ENCODE measurements at regions not wholly inside any gene's neighbourhood (a gene's known extent, or its start where the extent isn't known, plus 50 kb on each side); places are given as distances from the start of the nearest gene placed in this dataset.

- peak in 1 of 4 donors; percentile 15 for DNase-seq
- no peaks in the 10 kb centered on the region for H3K9me3 ChIP-seq
- H3K4me3 ChIP-seq, result no peak overlapping the region
- no peaks in the 10 kb centered on the region for H3K27me3 ChIP-seq
- H3K4me1 ChIP-seq, result no peaks in the 10 kb centered on the region
- ATAC-seq, result peak; percentile 79
- intact Hi-C loops (cut with DNase I), result no loop called here
- no peak overlapping the region for H3K27ac ChIP-seq
- no peak for TF ChIP-seq CTCF (IDR thresholded peaks at IDR 0.05)
- no peaks in the 10 kb centered on the region for H3K36me3 ChIP-seq
Observed at GRCh38 chr15:61634837-61635236, 405.7 kb upstream of the RORA start.

- Histone ChIP-seq H3K36me3 (no peaks in the 10 kb centered on the region), H3K9me3 (no peaks in the 10 kb centered on the region), H3K27ac (no peak overlapping the region), H3K4me3 (no peak overlapping the region), H3K27me3 (no peaks in the 10 kb centered on the region), H3K4me1 (no peaks in the 10 kb centered on the region)
- TF ChIP-seq CTCF (IDR thresholded peaks at IDR 0.05), result no peak
- intact Hi-C loops (cut with DNase I), result no loop called here
- no peak for DNase-seq
- ATAC-seq, result no peak
Observed at GRCh38 chr15:61633951-61634350, 404.8 kb upstream of the RORA start.

GRCh38 chr15:61629269-61629668 lies 400.2 kb upstream of the RORA start:
- Histone ChIP-seq H3K4me3 (no peak overlapping the region), H3K27ac (no peak overlapping the region), H3K27me3 (no peaks in the 10 kb centered on the region), H3K9me3 (no peaks in the 10 kb centered on the region), H3K36me3 (no peaks in the 10 kb centered on the region), H3K4me1 (no peaks in the 10 kb centered on the region)
- DNase-seq (no peak), ATAC-seq (no peak)
- intact Hi-C loops (cut with DNase I), result no loop called here
- no peak for TF ChIP-seq CTCF (IDR thresholded peaks at IDR 0.05)

GRCh38 chr15:61624950-61625349 lies 395.8 kb upstream of the RORA start:
- no peak for ATAC-seq
- no peaks in the 10 kb centered on the region for H3K4me1 ChIP-seq

GRCh38 chr15:61623746-61624145 lies 394.6 kb upstream of the RORA start:
- intact Hi-C loops (cut with DNase I), result no loop called here
- no peak for ATAC-seq

More at GRCh38 chr15:61624950-61625349, 395.8 kb upstream of the RORA start:
- intact Hi-C loops (cut with DNase I), result no loop called here
- Histone ChIP-seq H3K9me3 (no peaks in the 10 kb centered on the region), H3K27ac (no peak overlapping the region), H3K4me3 (no peak overlapping the region), H3K36me3 (no peaks in the 10 kb centered on the region), H3K27me3 (no peaks in the 10 kb centered on the region)
- no peak for DNase-seq
- no peak for TF ChIP-seq CTCF (IDR thresholded peaks at IDR 0.05)

More at GRCh38 chr15:61623746-61624145, 394.6 kb upstream of the RORA start:
- no peak for TF ChIP-seq CTCF (IDR thresholded peaks at IDR 0.05)
- Histone ChIP-seq H3K27me3 (no peaks in the 10 kb centered on the region), H3K4me1 (no peaks in the 10 kb centered on the region), H3K36me3 (no peaks in the 10 kb centered on the region), H3K27ac (no peak overlapping the region), H3K4me3 (no peak overlapping the region), H3K9me3 (no peaks in the 10 kb centered on the region)
- DNase-seq, result no peak

Measured in left lung (tissue), 4 donors.